ENCODE measurements at regions not wholly inside any gene's neighbourhood (a gene's known extent, or its start where the extent isn't known, plus 50 kb on each side); places are given as distances from the start of the nearest gene placed in this dataset.

GRCh38 chr14:101445278-101445677, 116.0 kb upstream of the DIO3 start:
- ATAC-seq = no peak
- Mint-ChIP-seq H3K27ac (no peak overlapping the region), H3K4me3 (no peak overlapping the region)

More at GRCh38 chr14:101445278-101445677, 116.0 kb upstream of the DIO3 start:
- Histone ChIP-seq H3K4me2 (no peak overlapping the region), H3K9me2 (ENCODE audit: insufficient read depth) (no peaks in the 10 kb centered on the region), H4K20me1 (replicated peaks; ENCODE audit: insufficient read depth) (no peaks in the 10 kb centered on the region; the same call in 1 of the 2 replicates), H3K27me3 (ENCODE audit: insufficient read depth) (no peaks in the 10 kb centered on the region), H3K4me3 (no peak overlapping the region), H3K27ac (ENCODE audit: low read depth) (no peak overlapping the region), H3K79me2 (replicated peaks; ENCODE audit: insufficient read depth) (no peaks in the 10 kb centered on the region), H3K4me1 (ENCODE audit: insufficient read depth) (no peaks in the 10 kb centered on the region), H3K36me3 (ENCODE audit: insufficient read depth) (no peaks in the 10 kb centered on the region), H2AFZ (no peak overlapping the region), H3F3A (replicated peaks; ENCODE audit: low read depth) (no peaks in the 10 kb centered on the region)
- peaks cover 2% of the 10 kb centered on the region for H3K27me3 Mint-ChIP-seq (ENCODE audit: insufficient read depth, low read depth, poor library complexity)
- H3K4me1 Mint-ChIP-seq = no peaks in the 10 kb centered on the region
- H3K36me3 Mint-ChIP-seq (ENCODE audit: low read depth) = no peaks in the 10 kb centered on the region
- H3K9me3 Mint-ChIP-seq = no peaks in the 10 kb centered on the region
- no peak for DNase-seq (ENCODE audit: low spot score)
- no peak for TF ChIP-seq REST (IDR thresholded peaks at IDR 0.05; ENCODE audit: unreplicated experiment)
- TF ChIP-seq ZNF114 (CRISPR knock-in tag; IDR thresholded peaks at IDR 0.05) = no peak
- TF ChIP-seq EZH2phosphoT487 (IDR thresholded peaks at IDR 0.05; ENCODE audit: unreplicated experiment) = no peak
- TF ChIP-seq JUNB (IDR thresholded peaks at IDR 0.05; ENCODE audit: unreplicated experiment) = no peak
- no peak for TF ChIP-seq NANOG (IDR thresholded peaks at IDR 0.05; ENCODE audit: borderline replicate concordance)
- TF ChIP-seq EZH2 (IDR thresholded peaks at IDR 0.05; ENCODE audit: low read depth, unreplicated experiment) = no peak
- TF ChIP-seq ZNF331 (CRISPR knock-in tag; IDR thresholded peaks at IDR 0.05; ENCODE audit: low read depth) = no peak
- TF ChIP-seq CREB1 (CRISPR knock-in tag; IDR thresholded peaks at IDR 0.05; ENCODE audit: low read depth) = no peak
- TF ChIP-seq, protein P1, sequence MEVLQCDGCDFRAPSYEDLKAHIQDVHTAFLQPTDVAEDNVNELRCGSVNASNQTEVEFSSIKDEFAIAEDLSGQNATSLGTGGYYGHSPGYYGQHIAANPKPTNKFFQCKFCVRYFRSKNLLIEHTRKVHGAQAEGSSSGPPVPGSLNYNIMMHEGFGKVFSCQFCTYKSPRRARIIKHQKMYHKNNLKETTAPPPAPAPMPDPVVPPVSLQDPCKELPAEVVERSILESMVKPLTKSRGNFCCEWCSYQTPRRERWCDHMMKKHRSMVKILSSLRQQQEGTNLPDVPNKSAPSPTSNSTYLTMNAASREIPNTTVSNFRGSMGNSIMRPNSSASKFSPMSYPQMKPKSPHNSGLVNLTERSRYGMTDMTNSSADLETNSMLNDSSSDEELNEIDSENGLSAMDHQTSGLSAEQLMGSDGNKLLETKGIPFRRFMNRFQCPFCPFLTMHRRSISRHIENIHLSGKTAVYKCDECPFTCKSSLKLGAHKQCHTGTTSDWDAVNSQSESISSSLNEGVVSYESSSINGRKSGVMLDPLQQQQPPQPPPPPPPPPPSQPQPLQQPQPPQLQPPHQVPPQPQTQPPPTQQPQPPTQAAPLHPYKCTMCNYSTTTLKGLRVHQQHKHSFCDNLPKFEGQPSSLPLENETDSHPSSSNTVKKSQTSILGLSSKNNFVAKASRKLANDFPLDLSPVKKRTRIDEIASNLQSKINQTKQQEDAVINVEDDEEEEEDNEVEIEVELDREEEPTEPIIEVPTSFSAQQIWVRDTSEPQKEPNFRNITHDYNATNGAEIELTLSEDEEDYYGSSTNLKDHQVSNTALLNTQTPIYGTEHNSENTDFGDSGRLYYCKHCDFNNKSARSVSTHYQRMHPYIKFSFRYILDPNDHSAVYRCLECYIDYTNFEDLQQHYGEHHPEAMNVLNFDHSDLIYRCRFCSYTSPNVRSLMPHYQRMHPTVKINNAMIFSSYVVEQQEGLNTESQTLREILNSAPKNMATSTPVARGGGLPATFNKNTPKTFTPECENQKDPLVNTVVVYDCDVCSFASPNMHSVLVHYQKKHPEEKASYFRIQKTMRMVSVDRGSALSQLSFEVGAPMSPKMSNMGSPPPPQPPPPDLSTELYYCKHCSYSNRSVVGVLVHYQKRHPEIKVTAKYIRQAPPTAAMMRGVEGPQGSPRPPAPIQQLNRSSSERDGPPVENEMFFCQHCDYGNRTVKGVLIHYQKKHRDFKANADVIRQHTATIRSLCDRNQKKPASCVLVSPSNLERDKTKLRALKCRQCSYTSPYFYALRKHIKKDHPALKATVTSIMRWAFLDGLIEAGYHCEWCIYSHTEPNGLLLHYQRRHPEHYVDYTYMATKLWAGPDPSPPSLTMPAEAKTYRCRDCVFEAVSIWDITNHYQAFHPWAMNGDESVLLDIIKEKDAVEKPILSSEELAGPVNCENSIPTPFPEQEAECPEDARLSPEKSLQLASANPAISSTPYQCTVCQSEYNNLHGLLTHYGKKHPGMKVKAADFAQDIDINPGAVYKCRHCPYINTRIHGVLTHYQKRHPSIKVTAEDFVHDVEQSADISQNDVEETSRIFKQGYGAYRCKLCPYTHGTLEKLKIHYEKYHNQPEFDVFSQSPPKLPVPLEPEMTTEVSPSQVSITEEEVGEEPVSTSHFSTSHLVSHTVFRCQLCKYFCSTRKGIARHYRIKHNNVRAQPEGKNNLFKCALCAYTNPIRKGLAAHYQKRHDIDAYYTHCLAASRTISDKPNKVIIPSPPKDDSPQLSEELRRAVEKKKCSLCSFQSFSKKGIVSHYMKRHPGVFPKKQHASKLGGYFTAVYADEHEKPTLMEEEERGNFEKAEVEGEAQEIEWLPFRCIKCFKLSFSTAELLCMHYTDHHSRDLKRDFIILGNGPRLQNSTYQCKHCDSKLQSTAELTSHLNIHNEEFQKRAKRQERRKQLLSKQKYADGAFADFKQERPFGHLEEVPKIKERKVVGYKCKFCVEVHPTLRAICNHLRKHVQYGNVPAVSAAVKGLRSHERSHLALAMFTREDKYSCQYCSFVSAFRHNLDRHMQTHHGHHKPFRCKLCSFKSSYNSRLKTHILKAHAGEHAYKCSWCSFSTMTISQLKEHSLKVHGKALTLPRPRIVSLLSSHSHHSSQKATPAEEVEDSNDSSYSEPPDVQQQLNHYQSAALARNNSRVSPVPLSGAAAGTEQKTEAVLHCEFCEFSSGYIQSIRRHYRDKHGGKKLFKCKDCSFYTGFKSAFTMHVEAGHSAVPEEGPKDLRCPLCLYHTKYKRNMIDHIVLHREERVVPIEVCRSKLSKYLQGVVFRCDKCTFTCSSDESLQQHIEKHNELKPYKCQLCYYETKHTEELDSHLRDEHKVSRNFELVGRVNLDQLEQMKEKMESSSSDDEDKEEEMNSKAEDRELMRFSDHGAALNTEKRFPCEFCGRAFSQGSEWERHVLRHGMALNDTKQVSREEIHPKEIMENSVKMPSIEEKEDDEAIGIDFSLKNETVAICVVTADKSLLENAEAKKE (CRISPR knock-in tag; IDR thresholded peaks at IDR 0.05) = no peak
- TF ChIP-seq POLR2AphosphoS5 (IDR thresholded peaks at IDR 0.05; ENCODE audit: low read depth) = no peak
- TF ChIP-seq, protein P2, sequence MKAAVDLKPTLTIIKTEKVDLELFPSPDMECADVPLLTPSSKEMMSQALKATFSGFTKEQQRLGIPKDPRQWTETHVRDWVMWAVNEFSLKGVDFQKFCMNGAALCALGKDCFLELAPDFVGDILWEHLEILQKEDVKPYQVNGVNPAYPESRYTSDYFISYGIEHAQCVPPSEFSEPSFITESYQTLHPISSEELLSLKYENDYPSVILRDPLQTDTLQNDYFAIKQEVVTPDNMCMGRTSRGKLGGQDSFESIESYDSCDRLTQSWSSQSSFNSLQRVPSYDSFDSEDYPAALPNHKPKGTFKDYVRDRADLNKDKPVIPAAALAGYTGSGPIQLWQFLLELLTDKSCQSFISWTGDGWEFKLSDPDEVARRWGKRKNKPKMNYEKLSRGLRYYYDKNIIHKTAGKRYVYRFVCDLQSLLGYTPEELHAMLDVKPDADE (IDR thresholded peaks at IDR 0.05) = no peak
- TF ChIP-seq STAT1 (IDR thresholded peaks at IDR 0.05; ENCODE audit: unreplicated experiment) = no peak
- TF ChIP-seq CTCF (conservative IDR thresholded peaks at IDR 0.05; ENCODE audit: low read depth in 2 of 2) = no peak
